Right lobe of liver (tissue), 6 donors: ENCODE measurements at regions not wholly inside any gene's neighbourhood (a gene's known extent, or its start where the extent isn't known, plus 50 kb on each side); places are given as distances from the start of the nearest gene placed in this dataset.
"Not testable (repeated sequence)": the region's sequence is repeated elsewhere in the genome, so short reads cannot be mapped to it uniquely, and the experiment has no call there.

Experiments
- ATAC-seq, 4 donors: fragments of 200-7000 bp; cut with Tn5 transposase; one replicate each; pipeline ENCODE4 v1.9.1; 2020; ENCODE audit warnings: mild to moderate bottlenecking in 4 of 4, moderate library complexity in 4 of 4
- DNase-seq, 3 donors: peaks; one replicate each; pipeline ENCODE4 v3.0.0-alpha.2; 2020
- H3K27ac ChIP-seq, 3 donors: fragments of 200-600 bp; one replicate each; pipeline ENCODE4 v1.8.0; 2022
- H3K27me3 ChIP-seq, 2 donors: fragments of 200-600 bp; one replicate each; pipeline ENCODE4 v1.8.0; 2022
- H3K36me3 ChIP-seq, 4 donors: fragments of 200-600 bp; sonication (generic) in 1 of 4; one replicate each; pipeline versions ENCODE4 v1.5.1 to v1.8.0; 2017 to 2022; ENCODE audit warnings: control low read depth in 1 of 4
- H3K4me1 ChIP-seq, 4 donors: fragments of 200-600 bp; sonication (generic) in 1 of 4; one replicate each; pipeline versions ENCODE4 v1.5.1 to v1.8.0; 2017 to 2022; ENCODE audit warnings: control low read depth in 1 of 4
- H3K4me3 ChIP-seq, 3 donors: fragments of 200-600 bp; one replicate each; pipeline ENCODE4 v1.8.0; 2022
- H3K9me3 ChIP-seq, 4 donors: fragments of 200-600 bp; sonication (generic) in 1 of 4; one replicate each; pipeline versions ENCODE4 v1.5.1 to v1.8.0; 2017 to 2022; ENCODE audit warnings: control low read depth in 1 of 4
- CTCF ChIP-seq, 4 donors: fragments of 200-600 bp in 3 of 4; fragments of 450-650 bp in 1 of 4; IDR thresholded peaks; one replicate each; pipeline versions ENCODE4 v1.5.1 to v1.8.0; 2016 to 2022; ENCODE audit warnings: antibody characterized with exemption in 4 of 4, mild to moderate bottlenecking in 2 of 4
- POLR2A ChIP-seq: fragments of 450-650 bp; IDR thresholded peaks from one replicate; pipeline ENCODE4 v1.6.1; 2017; ENCODE audit warnings: antibody characterized with exemption, mild to moderate bottlenecking
- WGBS: methylation state at CpG from one replicate; pipeline ENCODE4 v1.1.6; 2018; ENCODE audit warnings: low coverage, low lambda C conversion rate; ENCODE audit not compliant: insufficient coverage; ENCODE audit errors: missing lambda C conversion rate; 5-methylcytosine and 5-hydroxymethylcytosine counted together
- intact Hi-C, 2 donors: fragments of 100-400 bp; cut with DNase I; formaldehyde crosslinking; loops; one replicate each; pipeline versions ENCODE4 v1.11.2 to v1.14.1; 2022
- donor health status: DM: no; HTN: yes; CAD: no.
- donor health status: DM: no; HTN: no; CAD: no.
- donor health status: DM: no; HTN: no; CAD: no.
- donor health status: DM: no; HTN: yes; CAD: no.
- donor health status: DM: no; HTN: yes; CAD: no.

- Histone ChIP-seq H3K9me3 (no peaks in the 10 kb centered on the region), H3K27ac (no peak overlapping the region), H3K4me1 (no peaks in the 10 kb centered on the region), H3K27me3 (no peaks in the 10 kb centered on the region), H3K36me3 (no peaks in the 10 kb centered on the region), H3K4me3 (peak overlapping the region in 2 of 3 donors; percentile 43 to 44)
- peak in 3 of 4 donors; percentile 18 to 64 (median 52) for ATAC-seq
- WGBS: 49% methylated on average over 26 of the region's 39 CpGs
- no peak for TF ChIP-seq POLR2A
- no peak for TF ChIP-seq CTCF (IDR thresholded peaks at IDR 0.05)
- intact Hi-C loops: no loop called here
- peak; percentile 25 to 71 (median 55) for DNase-seq
Measured at GRCh38 chr20:29497261-29497671, 1760.2 kb upstream of the DEFB115 start.

- peak; percentile 21 to 60 (median 54) for DNase-seq
- H3K27me3 ChIP-seq, intact Hi-C loops, H3K36me3 ChIP-seq, H3K9me3 ChIP-seq, H3K27ac ChIP-seq, ATAC-seq, H3K4me1 ChIP-seq: not testable (repeated sequence)
- peak overlapping the region in 2 of 3 donors; percentile 43 to 44 for H3K4me3 ChIP-seq
- WGBS: 52% methylated on average over 18 of the region's 18 CpGs
Measured at GRCh38 chr20:29497684-29498083, 1759.8 kb upstream of the DEFB115 start.

GRCh38 chr20:29500738-29501137 is 1756.7 kb upstream of the DEFB115 start:
- H3K4me1 ChIP-seq, H3K36me3 ChIP-seq, H3K27me3 ChIP-seq, H3K9me3 ChIP-seq, ATAC-seq, H3K4me3 ChIP-seq, H3K27ac ChIP-seq, intact Hi-C loops: not testable (repeated sequence)
- 26% methylated on average over 3 of the region's 3 CpGs for WGBS
- peak in 2 of 3 donors; percentile 9 to 47 for DNase-seq

- intact Hi-C loops, H3K9me3 ChIP-seq, H3K4me3 ChIP-seq, H3K36me3 ChIP-seq, H3K27me3 ChIP-seq, ATAC-seq, H3K27ac ChIP-seq, H3K4me1 ChIP-seq: not testable (repeated sequence)
- DNase-seq: peak in 2 of 3 donors; percentile 43 to 55
- WGBS: 35% methylated on average over 8 of the region's 13 CpGs
Measured at GRCh38 chr20:29514634-29515033, 1742.8 kb upstream of the DEFB115 start.

GRCh38 chr20:29516847-29517246 is 1740.6 kb upstream of the DEFB115 start:
- H3K9me3 ChIP-seq, H3K4me3 ChIP-seq, H3K36me3 ChIP-seq, H3K4me1 ChIP-seq, H3K27ac ChIP-seq, ATAC-seq, H3K27me3 ChIP-seq, intact Hi-C loops: not testable (repeated sequence)
- DNase-seq: peak in 1 of 3 donors; percentile 47
- WGBS: 35% methylated on average over 5 of the region's 5 CpGs

GRCh38 chr20:29519610-29520241 is 1737.7 kb upstream of the DEFB115 start:
- H3K27me3 ChIP-seq, H3K27ac ChIP-seq, DNase-seq, H3K4me1 ChIP-seq, H3K9me3 ChIP-seq, H3K36me3 ChIP-seq, ATAC-seq, H3K4me3 ChIP-seq, intact Hi-C loops: not testable (repeated sequence)
- peak; percentile 29 to 68 (median 57) for TF ChIP-seq CTCF (IDR thresholded peaks at IDR 0.05)
- WGBS: 21% methylated on average over 5 of the region's 5 CpGs
